CD8-positive, alpha-beta memory T cell (primary cell): ENCODE measurements at regions not wholly inside any gene's neighbourhood (a gene's known extent, or its start where the extent isn't known, plus 50 kb on each side); places are given as distances from the start of the nearest gene placed in this dataset.
"Not testable (repeated sequence)": the region's sequence is repeated elsewhere in the genome, so short reads cannot be mapped to it uniquely, and the experiment has no call there.

ENCODE experiments used
- CTCF ChIA-PET: fragments of 350-600 bp; sonication (Branson Sonifier 250); formaldehyde crosslinking; loops from one replicate; lab custom pipeline; 2021; ENCODE audit warnings: antibody characterized with exemption; lab: Charles Lee
- POLR2A ChIA-PET: fragments of 350-600 bp; sonication (Branson Sonifier 250); formaldehyde crosslinking; loops from one replicate; lab custom pipeline; 2021; ENCODE audit warnings: antibody characterized with exemption; lab: Charles Lee
- DNase-seq, 5 donors: peaks; one replicate each; pipeline versions ENCODE4 v3.0.0 to v3.0.0-alpha.2; 2020 to 2022; ENCODE audit warnings: mixed read lengths in 1 of 5
- H3K27ac ChIP-seq: one replicate; pipeline ENCODE4 v1.7.0; 2013; ENCODE audit warnings: low read depth, mild to moderate bottlenecking, low read length, moderate library complexity
- H3K27me3 ChIP-seq: 2 replicates; pipeline ENCODE4 v1.7.0; 2013; ENCODE audit warnings: low read length, mild to moderate bottlenecking; ENCODE audit not compliant: insufficient read depth, poor library complexity, severe bottlenecking
- H3K36me3 ChIP-seq: 2 replicates; pipeline ENCODE4 v1.7.0; 2013; ENCODE audit warnings: mild to moderate bottlenecking, low read length, moderate library complexity; ENCODE audit not compliant: insufficient read depth
- H3K4me1 ChIP-seq: 2 replicates; pipeline ENCODE4 v1.7.0; 2013; ENCODE audit warnings: mild to moderate bottlenecking, low read length, moderate library complexity; ENCODE audit not compliant: insufficient read depth
- H3K4me3 ChIP-seq: 2 replicates; pipeline ENCODE4 v1.7.0; 2013; ENCODE audit warnings: mild to moderate bottlenecking, low read length
- H3K9me3 ChIP-seq: 2 replicates; pipeline ENCODE4 v1.7.0; 2013; ENCODE audit warnings: mild to moderate bottlenecking, low read length
- H3K27ac Mint-ChIP-seq, 8 donors: one replicate each; pipeline ENCODE4 v1.8.0; 2020 to 2021; ENCODE audit warnings: mixed read lengths in 8 of 8, mild to moderate bottlenecking in 6 of 8, inconsistent platforms in 3 of 8, moderate library complexity in 3 of 8
- H3K27me3 Mint-ChIP-seq, 2 donors: one replicate each; pipeline ENCODE4 v1.8.0; 2020 to 2021; ENCODE audit warnings: mixed read lengths in 2 of 2, mild to moderate bottlenecking in 1 of 2, moderate library complexity in 1 of 2
- H3K36me3 Mint-ChIP-seq, 3 donors: one replicate each; pipeline ENCODE4 v1.8.0; 2020 to 2021; ENCODE audit warnings: mixed read lengths in 3 of 3, inconsistent platforms in 1 of 3, mild to moderate bottlenecking in 1 of 3
- H3K4me1 Mint-ChIP-seq, 3 donors: one replicate each; pipeline ENCODE4 v1.8.0; 2020 to 2021; ENCODE audit warnings: mixed read lengths in 3 of 3, inconsistent platforms in 1 of 3, mild to moderate bottlenecking in 1 of 3
- H3K4me3 Mint-ChIP-seq, 7 donors: one replicate each; pipeline ENCODE4 v1.8.0; 2020 to 2021; ENCODE audit warnings: mixed read lengths in 7 of 7, mild to moderate bottlenecking in 6 of 7, moderate library complexity in 4 of 7, inconsistent platforms in 2 of 7
- H3K9me3 Mint-ChIP-seq, 5 donors: one replicate each; pipeline ENCODE4 v1.8.0; 2020 to 2022; ENCODE audit warnings: mixed read lengths in 5 of 5, mild to moderate bottlenecking in 3 of 5, moderate library complexity in 2 of 5, inconsistent platforms in 1 of 5

- DNase-seq, H3K27me3 Mint-ChIP-seq, H3K27ac Mint-ChIP-seq, H3K4me1 Mint-ChIP-seq, H3K9me3 ChIP-seq, H3K4me3 ChIP-seq, H3K27ac ChIP-seq, H3K4me1 ChIP-seq, H3K4me3 Mint-ChIP-seq, H3K36me3 Mint-ChIP-seq, CTCF ChIA-PET, H3K36me3 ChIP-seq, H3K9me3 Mint-ChIP-seq, POLR2A ChIA-PET, H3K27me3 ChIP-seq: not testable (repeated sequence)
Measured at GRCh38 chr6:125591796-125592195, 157.6 kb upstream of the HEY2 start.

- H3K4me3 ChIP-seq, result no peak overlapping the region
- H3K36me3 Mint-ChIP-seq, result no peaks in the 10 kb centered on the region
- no peak overlapping the region for H3K4me3 Mint-ChIP-seq
- no peaks in the 10 kb centered on the region for H3K27me3 ChIP-seq
- H3K4me1 ChIP-seq, result no peaks in the 10 kb centered on the region
- CTCF ChIA-PET, result no interaction called here
- peaks cover under 1 to 4% of the 10 kb centered on the region in 2 donors for H3K27me3 Mint-ChIP-seq
- H3K9me3 Mint-ChIP-seq, result no peaks in the 10 kb centered on the region
- H3K27ac Mint-ChIP-seq, result peak overlapping the region in 1 of 8 donors; percentile 24
- POLR2A ChIA-PET, result no interaction called here
- H3K4me1 Mint-ChIP-seq, result no peaks in the 10 kb centered on the region
- no peaks in the 10 kb centered on the region for H3K36me3 ChIP-seq
- no peaks in the 10 kb centered on the region for H3K9me3 ChIP-seq
- DNase-seq, result no peak
- no peak overlapping the region for H3K27ac ChIP-seq
Measured at GRCh38 chr6:125593746-125594145, 155.7 kb upstream of the HEY2 start.

- CTCF ChIA-PET, result no interaction called here
Measured at GRCh38 chr6:125596020-125596419, 153.4 kb upstream of the HEY2 start.

GRCh38 chr6:125597411-125598253, 151.8 kb upstream of the HEY2 start:
- Histone ChIP-seq H3K27me3 (no peaks in the 10 kb centered on the region), H3K36me3 (no peaks in the 10 kb centered on the region), H3K4me3 (no peak overlapping the region), H3K27ac (no peak overlapping the region), H3K9me3 (no peaks in the 10 kb centered on the region), H3K4me1 (no peaks in the 10 kb centered on the region)
- Mint-ChIP-seq H3K4me1 (no peaks in the 10 kb centered on the region), H3K4me3 (no peak overlapping the region), H3K27me3 (peaks cover 4 to 21% of the 10 kb centered on the region in 2 donors), H3K27ac (no peak overlapping the region), H3K9me3 (no peaks in the 10 kb centered on the region), H3K36me3 (no peaks in the 10 kb centered on the region)
- POLR2A ChIA-PET, result no interaction called here
- CTCF ChIA-PET, result no interaction called here
- no peak for DNase-seq

More at GRCh38 chr6:125596020-125596419, 153.4 kb upstream of the HEY2 start:
- Histone ChIP-seq H3K9me3 (no peaks in the 10 kb centered on the region), H3K36me3 (no peaks in the 10 kb centered on the region), H3K27me3 (no peaks in the 10 kb centered on the region), H3K4me1 (no peaks in the 10 kb centered on the region), H3K4me3 (no peak overlapping the region), H3K27ac (no peak overlapping the region)
- Mint-ChIP-seq H3K27me3 (peaks cover 4 to 14% of the 10 kb centered on the region in 2 donors), H3K4me1 (no peaks in the 10 kb centered on the region), H3K9me3 (no peaks in the 10 kb centered on the region), H3K36me3 (no peaks in the 10 kb centered on the region), H3K27ac (no peak overlapping the region), H3K4me3 (no peak overlapping the region)
- POLR2A ChIA-PET, result no interaction called here
- no peak for DNase-seq

- H3K36me3 ChIP-seq, result no peaks in the 10 kb centered on the region
- no peaks in the 10 kb centered on the region for H3K9me3 ChIP-seq
- no peak overlapping the region for H3K4me3 ChIP-seq
- ChIA-PET POLR2A (no interaction called here), CTCF (no interaction called here)
- H3K4me1 ChIP-seq, result no peaks in the 10 kb centered on the region
- Mint-ChIP-seq H3K4me1 (no peaks in the 10 kb centered on the region), H3K36me3 (no peaks in the 10 kb centered on the region), H3K4me3 (no peak overlapping the region), H3K27ac (no peak overlapping the region), H3K27me3 (peaks cover 4 to 21% of the 10 kb centered on the region in 2 donors), H3K9me3 (no peaks in the 10 kb centered on the region)
- H3K27me3 ChIP-seq, result no peaks in the 10 kb centered on the region
- DNase-seq, result no peak
- no peak overlapping the region for H3K27ac ChIP-seq
Measured at GRCh38 chr6:125598422-125598821, 151.0 kb upstream of the HEY2 start.

- Mint-ChIP-seq H3K9me3 (peaks cover 0 to 5% (median 3%) of the 10 kb centered on the region in 5 donors), H3K27me3 (peaks cover 2 to 17% of the 10 kb centered on the region in 2 donors), H3K36me3 (no peaks in the 10 kb centered on the region), H3K4me1 (no peaks in the 10 kb centered on the region), H3K27ac (no peak overlapping the region), H3K4me3 (no peak overlapping the region)
- CTCF ChIA-PET, result no interaction called here
- Histone ChIP-seq H3K36me3 (no peaks in the 10 kb centered on the region), H3K27ac (no peak overlapping the region), H3K9me3 (no peaks in the 10 kb centered on the region), H3K27me3 (no peaks in the 10 kb centered on the region), H3K4me1 (no peaks in the 10 kb centered on the region), H3K4me3 (no peak overlapping the region)
- no peak for DNase-seq
- POLR2A ChIA-PET, result no interaction called here
Measured at GRCh38 chr6:125604257-125604656, 145.2 kb upstream of the HEY2 start.

GRCh38 chr6:125611573-125612344, 137.7 kb upstream of the HEY2 start:
- Mint-ChIP-seq H3K4me1 (no peaks in the 10 kb centered on the region), H3K9me3 (peaks cover 0 to 5% (median 5%) of the 10 kb centered on the region in 5 donors), H3K27ac (no peak overlapping the region), H3K4me3 (no peak overlapping the region), H3K36me3 (no peaks in the 10 kb centered on the region), H3K27me3 (peaks cover 6 to 36% of the 10 kb centered on the region in 2 donors)
- ChIA-PET CTCF (no interaction called here), POLR2A (no interaction called here)
- Histone ChIP-seq H3K27me3 (no peaks in the 10 kb centered on the region), H3K9me3 (no peaks in the 10 kb centered on the region), H3K4me1 (no peaks in the 10 kb centered on the region), H3K4me3 (no peak overlapping the region), H3K27ac (no peak overlapping the region), H3K36me3 (no peaks in the 10 kb centered on the region)
- DNase-seq, result no peak

GRCh38 chr6:125612345-125612846, 137.0 kb upstream of the HEY2 start:
- H3K27me3 Mint-ChIP-seq, result peaks cover 6 to 36% of the 10 kb centered on the region in 2 donors
- H3K36me3 Mint-ChIP-seq, result no peaks in the 10 kb centered on the region
- H3K27ac ChIP-seq, result no peak overlapping the region
- H3K4me3 ChIP-seq, result no peak overlapping the region
- no peaks in the 10 kb centered on the region for H3K4me1 Mint-ChIP-seq
- CTCF ChIA-PET, result no interaction called here
- no peak for DNase-seq
- POLR2A ChIA-PET, result no interaction called here
- peaks cover 0 to 5% (median 2%) of the 10 kb centered on the region in 5 donors for H3K9me3 Mint-ChIP-seq
- no peaks in the 10 kb centered on the region for H3K27me3 ChIP-seq
- H3K36me3 ChIP-seq, result no peaks in the 10 kb centered on the region
- H3K4me1 ChIP-seq, result no peaks in the 10 kb centered on the region
- H3K4me3 Mint-ChIP-seq, result no peak overlapping the region
- no peaks in the 10 kb centered on the region for H3K9me3 ChIP-seq
- no peak overlapping the region for H3K27ac Mint-ChIP-seq
